Gastrocnemius medialis (tissue), 4 donors: ENCODE measurements at regions not wholly inside any gene's neighbourhood (a gene's known extent, or its start where the extent isn't known, plus 50 kb on each side); places are given as distances from the start of the nearest gene placed in this dataset.

Experiments
- CTCF ChIP-seq, 5 experiments: fragments of 450-650 bp in 3 of 5; fragments of 200-600 bp in 2 of 5; sonication (generic) in 2 of 5; IDR thresholded peaks in 4 of 5; conservative IDR thresholded peaks in 1 of 5; 1 replicate in 4 of 5; 2 replicates in 1 of 5; pipeline ENCODE4 v1.5.1; 2016 to 2019; ENCODE audit warnings: antibody characterized with exemption in 5 of 5, mild to moderate bottlenecking in 3 of 5, moderate library complexity in 3 of 5
- POLR2A ChIP-seq, 2 donors: fragments of 450-650 bp; IDR thresholded peaks; one replicate each; pipeline ENCODE4 v1.6.1; 2017; ENCODE audit warnings: antibody characterized with exemption in 2 of 2, mild to moderate bottlenecking in 2 of 2, moderate library complexity in 2 of 2

- no peak for TF ChIP-seq CTCF (IDR thresholded peaks at IDR 0.05 in 4 of 5, conservative IDR thresholded peaks at IDR 0.05 in 1 of 5)
- no peak for TF ChIP-seq POLR2A (IDR thresholded peaks at IDR 0.05)
Measured at GRCh38 chr4:58456727-58457384, 1346.7 kb upstream of the IGFBP7 start.
